ENCODE measurements at regions not wholly inside any gene's neighbourhood (a gene's known extent, or its start where the extent isn't known, plus 50 kb on each side); places are given as distances from the start of the nearest gene placed in this dataset.

- no peak for ATAC-seq
- Mint-ChIP-seq H3K27ac (no peak overlapping the region), H3K9me3 (peaks cover 5% of the 10 kb centered on the region), H3K4me1 (no peaks in the 10 kb centered on the region), H3K27me3 (ENCODE audit: low read depth) (no peaks in the 10 kb centered on the region), H3K36me3 (no peaks in the 10 kb centered on the region), H3K4me3 (no peak overlapping the region)
- DNase-seq (ENCODE audit: low spot score) = no peak
- POLR2A ChIA-PET = interaction anchor here (0.6 kb wide), 1 partner anchor 175 kb away, joined by 3 read pairs; no protein-coding TSS in a partner anchor
- no peak for TF ChIP-seq ATF1 (CRISPR knock-in tag; IDR thresholded peaks at IDR 0.05)
- TF ChIP-seq AFF4 (CRISPR knock-in tag; IDR thresholded peaks at IDR 0.05; ENCODE audit: borderline replicate concordance) = no peak
- CTCF ChIA-PET = no interaction called here
Measured at GRCh38 chr14:84807673-84808072, 722.3 kb upstream of the FLRT2 start.

- ChIA-PET CTCF (no interaction called here), POLR2A (no interaction called here)
- H3K4me3 Mint-ChIP-seq = no peak overlapping the region
- H3K36me3 Mint-ChIP-seq = no peaks in the 10 kb centered on the region
- H3K9me3 Mint-ChIP-seq = peaks cover 5% of the 10 kb centered on the region
- H3K27ac Mint-ChIP-seq = no peak overlapping the region
- TF ChIP-seq AFF4 (CRISPR knock-in tag; IDR thresholded peaks at IDR 0.05; ENCODE audit: borderline replicate concordance) = no peak
- TF ChIP-seq, protein P1, sequence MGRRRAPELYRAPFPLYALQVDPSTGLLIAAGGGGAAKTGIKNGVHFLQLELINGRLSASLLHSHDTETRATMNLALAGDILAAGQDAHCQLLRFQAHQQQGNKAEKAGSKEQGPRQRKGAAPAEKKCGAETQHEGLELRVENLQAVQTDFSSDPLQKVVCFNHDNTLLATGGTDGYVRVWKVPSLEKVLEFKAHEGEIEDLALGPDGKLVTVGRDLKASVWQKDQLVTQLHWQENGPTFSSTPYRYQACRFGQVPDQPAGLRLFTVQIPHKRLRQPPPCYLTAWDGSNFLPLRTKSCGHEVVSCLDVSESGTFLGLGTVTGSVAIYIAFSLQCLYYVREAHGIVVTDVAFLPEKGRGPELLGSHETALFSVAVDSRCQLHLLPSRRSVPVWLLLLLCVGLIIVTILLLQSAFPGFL (CRISPR knock-in tag; IDR thresholded peaks at IDR 0.05; ENCODE audit: borderline replicate concordance) = no peak
- TF ChIP-seq, protein P2, sequence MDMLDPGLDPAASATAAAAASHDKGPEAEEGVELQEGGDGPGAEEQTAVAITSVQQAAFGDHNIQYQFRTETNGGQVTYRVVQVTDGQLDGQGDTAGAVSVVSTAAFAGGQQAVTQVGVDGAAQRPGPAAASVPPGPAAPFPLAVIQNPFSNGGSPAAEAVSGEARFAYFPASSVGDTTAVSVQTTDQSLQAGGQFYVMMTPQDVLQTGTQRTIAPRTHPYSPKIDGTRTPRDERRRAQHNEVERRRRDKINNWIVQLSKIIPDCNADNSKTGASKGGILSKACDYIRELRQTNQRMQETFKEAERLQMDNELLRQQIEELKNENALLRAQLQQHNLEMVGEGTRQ (CRISPR knock-in tag; IDR thresholded peaks at IDR 0.05) = no peak
- TF ChIP-seq ZNF232 (CRISPR knock-in tag; IDR thresholded peaks at IDR 0.05) = no peak
- no peak for TF ChIP-seq ERG (CRISPR knock-in tag; IDR thresholded peaks at IDR 0.05)
- no peak for TF ChIP-seq SOX15 (CRISPR knock-in tag; IDR thresholded peaks at IDR 0.05)
- no peak for TF ChIP-seq ZNF671 (CRISPR knock-in tag; IDR thresholded peaks at IDR 0.05)
- TF ChIP-seq GABPB1 (CRISPR knock-in tag; IDR thresholded peaks at IDR 0.05) = no peak
- no peaks in the 10 kb centered on the region for H3K27me3 Mint-ChIP-seq (ENCODE audit: low read depth)
- H3K4me1 Mint-ChIP-seq = no peaks in the 10 kb centered on the region
- ATAC-seq (no peak), DNase-seq (ENCODE audit: low spot score) (no peak)
Measured at GRCh38 chr14:84809158-84809557, 720.8 kb upstream of the FLRT2 start.

- ChIA-PET POLR2A (no interaction called here), CTCF (no interaction called here)
- Mint-ChIP-seq H3K27ac (no peak overlapping the region), H3K4me1 (peaks cover 5% of the 10 kb centered on the region; the same call in 1 of the 2 replicates), H3K4me3 (no peak overlapping the region), H3K9me3 (no peaks in the 10 kb centered on the region), H3K36me3 (no peaks in the 10 kb centered on the region), H3K27me3 (ENCODE audit: low read depth) (no peaks in the 10 kb centered on the region)
- TF ChIP-seq, protein P3, sequence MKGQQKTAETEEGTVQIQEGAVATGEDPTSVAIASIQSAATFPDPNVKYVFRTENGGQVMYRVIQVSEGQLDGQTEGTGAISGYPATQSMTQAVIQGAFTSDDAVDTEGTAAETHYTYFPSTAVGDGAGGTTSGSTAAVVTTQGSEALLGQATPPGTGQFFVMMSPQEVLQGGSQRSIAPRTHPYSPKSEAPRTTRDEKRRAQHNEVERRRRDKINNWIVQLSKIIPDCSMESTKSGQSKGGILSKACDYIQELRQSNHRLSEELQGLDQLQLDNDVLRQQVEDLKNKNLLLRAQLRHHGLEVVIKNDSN (CRISPR knock-in tag; IDR thresholded peaks at IDR 0.05) = no peak
- TF ChIP-seq E2F1 (CRISPR knock-in tag; IDR thresholded peaks at IDR 0.05) = no peak
- no peak for TF ChIP-seq GRHL2 (CRISPR knock-in tag; IDR thresholded peaks at IDR 0.05; ENCODE audit: insufficient replicate concordance, severe bottlenecking)
- TF ChIP-seq CDX4 (CRISPR knock-in tag; IDR thresholded peaks at IDR 0.05; ENCODE audit: borderline replicate concordance) = no peak
- no peak for TF ChIP-seq TEAD4 (CRISPR knock-in tag; IDR thresholded peaks at IDR 0.05)
- TF ChIP-seq GTF2I (CRISPR knock-in tag; conservative IDR thresholded peaks at IDR 0.05) = no peak
- TF ChIP-seq ZNF416 (CRISPR knock-in tag; IDR thresholded peaks at IDR 0.05) = no peak
- no peak for TF ChIP-seq TP53 (CRISPR knock-in tag; IDR thresholded peaks at IDR 0.05)
- no peak for DNase-seq (ENCODE audit: low spot score)
- no peak for ATAC-seq
Measured at GRCh38 chr14:84814391-84814790, 715.6 kb upstream of the FLRT2 start.

All from WTC11 (cell line).